Motor neuron (in vitro differentiated cells): ENCODE measurements at regions not wholly inside any gene's neighbourhood (a gene's known extent, or its start where the extent isn't known, plus 50 kb on each side); places are given as distances from the start of the nearest gene placed in this dataset.

Experiments used
- ATAC-seq, 8 experiments: fragments of 200-7000 bp; cut with Tn5 transposase; replicated peaks in 6 of 8; 2 replicates each; pipeline ENCODE4 v1.8.0; 2021; ENCODE audit warnings: mild to moderate bottlenecking in 8 of 8, moderate library complexity in 8 of 8
- H3K27ac ChIP-seq, 2 donors: fragments of 250-450 bp; sonication (Bioruptor Pico); 2 replicates each; pipeline ENCODE4 v1.9.0; 2021; ENCODE audit warnings: antibody characterized with exemption in 2 of 2, mild to moderate bottlenecking in 2 of 2, moderate library complexity in 1 of 2
- H3K4me1 ChIP-seq, 2 donors: fragments of 250-450 bp; sonication (Bioruptor Pico); replicated peaks in 1 of 2; 2 replicates each; pipeline ENCODE4 v1.6.1; 2021; ENCODE audit warnings: antibody characterized with exemption in 2 of 2, mild to moderate bottlenecking in 2 of 2, moderate library complexity in 1 of 2
- H3K4me3 ChIP-seq, 5 donors: fragments of 250-450 bp; sonication (Bioruptor Pico); 2 replicates each; pipeline ENCODE4 v1.9.0; 2021; ENCODE audit warnings: antibody characterized with exemption in 5 of 5, mild to moderate bottlenecking in 5 of 5, moderate library complexity in 4 of 5
- WGBS, 10 experiments: fragments of 450-650 bp; shearing (Covaris generic); methylation state at CpG; one replicate each; pipeline ENCODE4 v1.0.0; 2022; 5-methylcytosine and 5-hydroxymethylcytosine counted together
- in situ Hi-C, 9 experiments: fragments of 400-800 bp; cut with MboI; loops; one replicate each; pipeline ENCODE4 v1.15.0; 2021; ENCODE audit warnings: low sequenced_read_pairs in 9 of 9, low pct_unique_long_range_greater_than_20kb in 2 of 9; ENCODE audit not compliant: unreplicated experiment in 9 of 9

DNA sequence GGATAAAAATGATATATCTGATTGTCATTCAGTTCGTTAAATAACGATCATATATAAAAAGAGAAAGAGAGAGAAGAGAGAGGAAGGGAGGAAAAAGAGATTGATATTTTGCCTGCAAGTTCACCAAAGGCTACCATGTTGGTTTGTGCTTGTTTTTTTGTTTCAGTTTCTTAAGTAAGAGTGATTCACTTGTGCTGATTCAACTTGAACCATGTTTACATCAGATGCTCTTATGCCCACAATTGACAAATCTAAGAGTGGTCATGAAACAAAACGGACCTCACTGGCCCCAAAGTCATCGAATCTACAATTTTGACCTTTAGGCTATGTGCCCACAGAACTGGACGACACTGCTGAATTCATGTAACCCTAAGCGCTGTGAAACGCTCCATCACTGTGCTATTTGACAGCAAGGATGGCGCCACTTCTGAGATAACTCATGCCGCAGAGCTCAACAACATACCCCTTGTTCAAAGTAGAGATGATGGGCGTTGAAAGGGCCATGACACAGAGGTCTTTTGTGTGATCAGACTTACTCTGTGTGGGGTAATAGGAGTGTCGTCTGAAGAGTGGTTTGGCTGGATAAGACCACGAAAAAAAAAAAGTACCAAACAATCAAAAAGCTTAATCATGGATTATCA lies 481.4 kb downstream of the SETD4 start:
- no peak for ATAC-seq
- no peak overlapping the region for H3K4me3 ChIP-seq
- in situ Hi-C loops, result no loop called here
- H3K27ac ChIP-seq, result no peak overlapping the region
- peaks cover 0 to 8% of the 10 kb centered on the region in 2 donors for H3K4me1 ChIP-seq
- 58 to 100% (median 90%) methylated on average over 1 to 12 of the region's 12 CpGs for WGBS, 10 experiments

- in situ Hi-C loops, result no loop called here
- H3K27ac ChIP-seq, result no peak overlapping the region
- ATAC-seq, result peak in 4 of 8 experiments; percentile 54 to 77 (median 66)
- 13 to 80% (median 37%) methylated on average over 1 to 6 of the region's 6 CpGs for WGBS, 10 experiments
- peaks cover 0 to 8% of the 10 kb centered on the region in 2 donors for H3K4me1 ChIP-seq
- no peak overlapping the region for H3K4me3 ChIP-seq
Measured at GRCh38 chr21:35578347-35578782, 482.0 kb downstream of the SETD4 start.

DNA sequence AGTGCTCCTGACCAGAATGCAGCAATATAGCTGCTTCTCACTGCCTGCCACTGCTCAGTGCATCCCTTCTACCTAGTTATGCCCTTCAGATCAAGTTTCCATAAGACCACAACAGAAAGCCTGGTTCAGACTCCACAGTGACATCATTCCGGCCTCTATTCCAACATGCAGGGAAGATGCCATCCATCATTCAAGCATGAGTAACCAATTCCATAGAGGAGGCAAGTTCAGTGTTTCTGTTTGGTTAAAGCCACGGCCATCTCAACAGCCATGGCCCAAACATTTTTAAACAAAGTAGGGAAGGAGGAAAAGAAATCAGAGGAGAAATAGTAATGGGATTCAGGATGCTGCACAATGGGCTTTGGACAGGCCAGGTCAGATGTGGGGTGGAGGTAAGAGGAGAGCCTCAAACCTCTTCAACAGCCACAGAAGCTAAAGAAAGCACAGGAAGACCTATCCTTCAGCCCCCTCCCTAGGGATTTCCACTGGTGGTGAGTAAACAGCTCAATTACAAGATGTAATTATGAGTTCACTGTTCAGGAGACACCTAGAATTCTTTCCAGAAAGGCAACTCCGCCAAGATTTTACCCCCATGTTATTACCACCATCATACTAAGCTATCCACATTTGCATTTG lies 484.9 kb downstream of the SETD4 start:
- H3K4me3 ChIP-seq, result no peak overlapping the region
- peak in 5 of 8 experiments; percentile 80 to 95 (median 94) for ATAC-seq
- WGBS, 10 experiments, result 30 to 100% (median 54%) methylated on average over 1 to 3 of the region's 3 CpGs; no CpG with 5 or more reads in 2 of the 10 experiments
- H3K27ac ChIP-seq, result no peak overlapping the region
- in situ Hi-C loops, result no loop called here
- H3K4me1 ChIP-seq, result peaks cover 0 to 8% of the 10 kb centered on the region in 2 donors

- in situ Hi-C loops, result no loop called here
- 61 to 100% (median 84%) methylated on average over 1 to 6 of the region's 6 CpGs for WGBS, 10 experiments
- Histone ChIP-seq H3K4me3 (no peak overlapping the region), H3K4me1 (peaks cover 0 to 8% of the 10 kb centered on the region in 2 donors), H3K27ac (no peak overlapping the region)
- no peak for ATAC-seq
Measured at GRCh38 chr21:35573472-35574374, 486.6 kb downstream of the SETD4 start.

DNA sequence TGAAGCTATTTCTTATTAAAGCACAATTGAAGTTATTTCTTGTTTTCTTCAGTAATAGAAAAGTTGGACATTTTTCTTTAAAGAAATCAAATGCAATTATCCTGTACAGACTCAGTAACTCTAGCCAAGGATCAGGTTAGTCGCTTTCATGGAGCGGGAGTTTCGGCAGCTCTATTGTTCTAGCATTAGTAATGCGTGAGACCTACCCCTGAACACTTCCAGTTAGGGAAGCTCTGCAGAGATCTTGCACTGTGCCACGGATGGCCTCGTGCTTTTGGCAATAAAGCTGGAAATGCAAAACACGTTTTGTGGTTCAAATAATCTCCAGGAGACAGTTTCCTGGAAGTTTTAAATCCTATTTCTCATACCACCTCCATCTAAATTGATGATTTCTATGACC lies 488.4 kb downstream of the SETD4 start:
- in situ Hi-C loops, result no loop called here
- WGBS, 10 experiments, result 55 to 91% (median 73%) methylated on average over 2 to 7 of the region's 7 CpGs; no CpG with 5 or more reads in 2 of the 10 experiments
- no peak for ATAC-seq
- Histone ChIP-seq H3K4me1 (peaks cover 0 to 8% of the 10 kb centered on the region in 2 donors), H3K4me3 (no peak overlapping the region), H3K27ac (no peak overlapping the region)

- Histone ChIP-seq H3K27ac (no peak overlapping the region), H3K4me1 (peaks cover 5 to 6% of the 10 kb centered on the region in 2 donors), H3K4me3 (no peak overlapping the region)
- no peak for ATAC-seq
- in situ Hi-C loops, result no loop called here
- 40 to 100% (median 84%) methylated on average over 2 to 4 of the region's 5 CpGs; no CpG with 5 or more reads in 2 of the 10 experiments for WGBS, 10 experiments
Measured at GRCh38 chr21:35568643-35569042, 491.7 kb downstream of the SETD4 start.

DNA sequence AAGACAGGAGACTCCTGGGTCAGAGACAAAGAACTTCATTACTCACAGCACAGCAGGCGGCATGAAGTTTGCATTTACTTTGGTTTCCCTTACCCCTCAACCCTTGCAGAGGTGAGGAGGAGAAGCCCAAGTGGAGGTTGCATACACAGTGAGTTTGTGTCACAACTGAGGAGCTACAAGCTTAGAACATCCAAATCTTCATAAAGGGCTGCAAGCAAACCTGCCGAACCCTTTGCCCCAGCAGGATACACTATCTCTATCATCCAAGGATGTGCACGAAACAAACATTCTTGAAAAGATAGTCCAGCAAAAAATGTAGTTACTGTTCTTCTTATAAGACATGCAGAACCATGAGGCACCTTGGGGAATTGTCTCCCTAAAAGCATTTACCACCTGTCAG lies 493.5 kb downstream of the SETD4 start:
- no peak for ATAC-seq
- WGBS, 10 experiments, result 60 to 90% (median 73%) methylated on average over 2 to 3 of the region's 3 CpGs; no CpG with 5 or more reads in 5 of the 10 experiments
- in situ Hi-C loops, result no loop called here
- Histone ChIP-seq H3K27ac (no peak overlapping the region), H3K4me1 (peaks cover 6 to 9% of the 10 kb centered on the region in 2 donors), H3K4me3 (no peak overlapping the region)

GRCh38 chr21:35565204-35565611 lies 495.1 kb downstream of the SETD4 start:
- Histone ChIP-seq H3K4me1 (peaks cover 6 to 9% of the 10 kb centered on the region in 2 donors), H3K4me3 (no peak overlapping the region), H3K27ac (no peak overlapping the region)
- peak; percentile 10 to 95 (median 82) for ATAC-seq
- WGBS, 10 experiments, result 0 to 80% (median 23%) methylated on average over 1 to 5 of the region's 5 CpGs; no CpG with 5 or more reads in 1 of the 10 experiments
- in situ Hi-C loops, result no loop called here

DNA sequence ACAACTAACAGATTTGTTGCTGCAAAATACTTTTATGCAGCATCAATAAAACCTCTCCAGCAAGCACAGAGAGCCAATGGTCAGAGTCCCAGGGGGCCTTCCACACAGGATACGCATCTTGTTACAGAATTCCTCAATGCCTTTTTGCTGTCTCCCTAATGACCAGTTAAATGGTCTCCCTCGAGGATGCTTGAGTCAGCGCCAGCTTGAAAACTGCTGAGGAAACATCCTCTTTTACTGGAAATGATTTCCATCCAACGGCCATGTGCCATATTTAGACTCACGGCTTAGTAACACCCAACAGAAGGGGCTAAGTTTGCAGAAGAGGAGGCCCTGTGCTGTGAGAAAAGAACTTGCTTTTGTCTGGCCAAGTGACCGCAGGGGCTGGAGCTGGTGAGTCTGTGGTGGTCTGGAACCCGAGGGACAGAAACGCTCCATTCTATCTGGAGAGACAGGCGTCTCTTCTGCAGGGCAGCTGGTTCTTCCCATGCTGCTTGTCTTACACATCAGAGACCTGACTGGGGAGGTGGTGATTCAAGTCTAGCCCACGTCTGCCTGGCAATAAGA lies 496.4 kb downstream of the SETD4 start:
- Histone ChIP-seq H3K4me1 (peaks cover 6 to 9% of the 10 kb centered on the region in 2 donors), H3K4me3 (no peak overlapping the region), H3K27ac (no peak overlapping the region)
- peak; percentile 22 to 90 (median 87) for ATAC-seq
- WGBS, 10 experiments, result 10 to 78% (median 34%) methylated on average over 2 to 10 of the region's 10 CpGs; no CpG with 5 or more reads in 1 of the 10 experiments
- in situ Hi-C loops, result no loop called here

- Histone ChIP-seq H3K4me3 (no peak overlapping the region), H3K27ac (no peak overlapping the region), H3K4me1 (peaks cover 6 to 9% of the 10 kb centered on the region in 2 donors)
- in situ Hi-C loops, result no loop called here
- WGBS, 10 experiments, result 84 to 100% (median 98%) methylated on average over 2 to 5 of the region's 5 CpGs; no CpG with 5 or more reads in 1 of the 10 experiments
- no peak for ATAC-seq
Measured at GRCh38 chr21:35562876-35563275, 497.4 kb downstream of the SETD4 start.

- no peak overlapping the region for H3K27ac ChIP-seq
- ATAC-seq, result no peak
- 64 to 97% (median 80%) methylated on average over 2 to 4 of the region's 4 CpGs; no CpG with 5 or more reads in 2 of the 10 experiments for WGBS, 10 experiments
- H3K4me1 ChIP-seq, result peaks cover 6 to 9% of the 10 kb centered on the region in 2 donors
- H3K4me3 ChIP-seq, result no peak overlapping the region
- in situ Hi-C loops, result no loop called here
Measured at GRCh38 chr21:35561116-35561515, 499.2 kb downstream of the SETD4 start.

- WGBS, 10 experiments, result 0 to 82% (median 64%) methylated on average over 1 to 2 of the region's 2 CpGs; no CpG with 5 or more reads in 4 of the 10 experiments
Measured at GRCh38 chr21:35559829-35560225, 500.5 kb downstream of the SETD4 start.

More at GRCh38 chr21:35559829-35560225, 500.5 kb downstream of the SETD4 start:
- H3K27ac ChIP-seq, result no peak overlapping the region
- peaks cover 4 to 6% of the 10 kb centered on the region in 2 donors for H3K4me1 ChIP-seq
- ATAC-seq, result peak in 2 of 8 experiments; percentile 27 to 34
- no peak overlapping the region for H3K4me3 ChIP-seq
- in situ Hi-C loops, result no loop called here
